Astrocyte of the cerebellum (primary cell): ENCODE measurements at regions not wholly inside any gene's neighbourhood (a gene's known extent, or its start where the extent isn't known, plus 50 kb on each side); places are given as distances from the start of the nearest gene placed in this dataset.

Experiments used
- DNase-seq: peaks from one replicate; pipeline ENCODE4 v3.0.0-alpha.2; 2011; ENCODE audit warnings: low read depth
- H3K4me3 ChIP-seq: 2 replicates; pipeline ENCODE4 v1.5.1; 2011; ENCODE audit warnings: mild to moderate bottlenecking, low read depth, low read length, moderate library complexity
- CTCF ChIP-seq: IDR thresholded peaks from 2 replicates; pipeline ENCODE4 v1.5.1; 2012; ENCODE audit warnings: low read length, low read depth, moderate library complexity, mild to moderate bottlenecking; ENCODE audit errors: missing control alignments
- in situ Hi-C: cut with HindIII; loops from 2 replicates; pipeline ENCODE4 v1.10.0; 2017; ENCODE audit warnings: low sequenced_read_pairs

GRCh38 chr10:111706331-111706730 is 477.2 kb downstream of the GPAM start:
- in situ Hi-C loops, result no loop called here
- H3K4me3 ChIP-seq, result no peak overlapping the region
- no peak for DNase-seq
- TF ChIP-seq CTCF, result no peak

DNA sequence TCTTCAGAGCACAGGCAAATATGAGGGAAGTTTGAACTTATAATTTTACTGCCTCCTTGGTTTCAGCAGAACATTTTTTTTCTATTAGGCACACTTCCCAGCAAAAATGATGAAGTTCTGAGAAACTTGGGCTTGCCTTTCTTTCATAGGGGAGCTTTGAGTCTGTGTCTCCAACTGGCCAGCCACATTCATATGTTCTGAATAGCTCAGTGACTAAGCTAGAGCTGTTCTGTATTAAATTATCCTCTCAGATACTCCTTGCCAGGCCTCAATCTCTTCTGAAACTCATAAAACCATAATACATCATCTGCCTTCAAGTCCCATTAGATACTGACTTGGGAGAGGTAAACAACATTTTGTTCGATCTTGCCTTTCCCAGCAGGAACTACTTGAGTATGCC is 476.5 kb downstream of the GPAM start:
- DNase-seq, result no peak

GRCh38 chr10:111709603-111710002 is 474.0 kb downstream of the GPAM start:
- in situ Hi-C loops, result no loop called here
- no peak for TF ChIP-seq CTCF
- no peak overlapping the region for H3K4me3 ChIP-seq
- DNase-seq, result no peak

More for the DNA sequence above, 476.5 kb downstream of the GPAM start:
- no peak overlapping the region for H3K4me3 ChIP-seq
- in situ Hi-C loops, result no loop called here
- TF ChIP-seq CTCF, result no peak

- no peak for TF ChIP-seq CTCF
- in situ Hi-C loops, result no loop called here
- DNase-seq, result no peak
- H3K4me3 ChIP-seq, result no peak overlapping the region
Measured at GRCh38 chr10:111716032-111716431, 467.5 kb downstream of the GPAM start.

DNA sequence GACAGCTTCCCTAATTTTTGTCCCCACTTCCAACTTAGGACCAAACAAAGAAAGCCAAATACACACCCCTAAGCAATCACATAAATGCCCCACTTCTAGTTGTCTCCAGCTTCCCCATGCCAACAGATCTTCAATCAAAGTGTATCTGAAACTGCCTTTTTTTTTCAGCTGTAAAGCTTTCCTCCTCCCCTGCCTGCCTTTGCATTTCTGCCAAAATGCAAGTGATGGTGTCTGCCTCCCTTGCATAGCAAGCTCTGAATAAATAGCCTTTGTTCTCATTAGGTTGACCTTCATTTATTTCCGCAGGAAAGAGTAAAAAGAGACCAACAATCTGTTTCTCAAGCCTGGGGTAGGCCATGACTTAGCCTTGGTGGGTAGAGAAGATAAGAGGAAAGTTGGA is 459.4 kb downstream of the GPAM start:
- in situ Hi-C loops, result no loop called here
- no peak for DNase-seq
- no peak for TF ChIP-seq CTCF
- no peak overlapping the region for H3K4me3 ChIP-seq

DNA sequence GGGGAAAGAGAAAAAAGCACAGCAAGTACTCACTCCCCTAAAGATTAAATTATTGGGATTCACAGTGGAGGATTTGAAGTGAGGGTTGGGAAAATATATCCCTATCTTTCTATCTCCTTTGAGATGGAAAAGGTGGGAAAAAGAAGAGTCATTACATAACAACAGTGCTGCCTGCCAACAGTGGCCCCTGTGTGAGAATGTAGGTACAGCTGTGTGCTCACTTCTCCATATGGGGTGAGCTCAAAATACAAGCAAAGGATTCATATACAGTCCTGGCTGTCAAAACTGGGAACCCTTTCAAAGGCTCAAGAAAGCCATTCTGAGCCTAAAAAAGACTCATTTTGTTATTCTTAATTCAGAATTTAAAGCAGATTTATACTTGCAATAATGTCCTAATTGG is 458.5 kb downstream of the GPAM start:
- TF ChIP-seq CTCF, result no peak
- in situ Hi-C loops, result no loop called here
- H3K4me3 ChIP-seq, result no peak overlapping the region
- no peak for DNase-seq
